ENCODE measurements at regions not wholly inside any gene's neighbourhood (a gene's known extent, or its start where the extent isn't known, plus 50 kb on each side); places are given as distances from the start of the nearest gene placed in this dataset.

GRCh38 chrX:20495575-20495974, 228.9 kb upstream of the RPS6KA3 start:
- no peaks in the 10 kb centered on the region for H3K79me2 ChIP-seq (ENCODE audit: insufficient read depth, low read length)
- no TSS peak for BruUV-seq (replicated peaks)
- ChIA-PET POLR2A (no interaction called here), RAD21 (ENCODE audit: low non-redundant PET in 1 of 2, low total read pairs in 2 of 2, uncharacterized antibody in 2 of 2, unreplicated experiment in 2 of 2) (no interaction called here), CTCF (no interaction called here)
- H3K4me3 ChIP-seq (replicated peaks in 1 of 2; ENCODE audit: low read depth in 1 of 2, low read length in 2 of 2), result no peak overlapping the region
- no peaks in the 10 kb centered on the region for H4K20me1 ChIP-seq (ENCODE audit: insufficient read depth)
- no peaks in the 10 kb centered on the region for H3K27me3 ChIP-seq (ENCODE audit: insufficient read depth, low read length)
- no peak for TF ChIP-seq CBX3 (IDR thresholded peaks at IDR 0.05; ENCODE audit: low read depth)
- TF ChIP-seq ELF1 (IDR thresholded peaks at IDR 0.05; ENCODE audit: borderline replicate concordance, low read depth), result no peak
- no peak for TF ChIP-seq EZH2 (IDR thresholded peaks at IDR 0.05)
- no peak for TF ChIP-seq SP1 (IDR thresholded peaks at IDR 0.05; ENCODE audit: low read depth)
- TF ChIP-seq FOSL1 (IDR thresholded peaks at IDR 0.05; ENCODE audit: low read depth), result no peak
- no peak for TF ChIP-seq YY1 (IDR thresholded peaks at IDR 0.05; ENCODE audit: extremely low read depth, insufficient replicate concordance, low read depth, low read length)
- no peak for TF ChIP-seq SRF (IDR thresholded peaks at IDR 0.05; ENCODE audit: low read depth)
- TF ChIP-seq, protein P1, sequence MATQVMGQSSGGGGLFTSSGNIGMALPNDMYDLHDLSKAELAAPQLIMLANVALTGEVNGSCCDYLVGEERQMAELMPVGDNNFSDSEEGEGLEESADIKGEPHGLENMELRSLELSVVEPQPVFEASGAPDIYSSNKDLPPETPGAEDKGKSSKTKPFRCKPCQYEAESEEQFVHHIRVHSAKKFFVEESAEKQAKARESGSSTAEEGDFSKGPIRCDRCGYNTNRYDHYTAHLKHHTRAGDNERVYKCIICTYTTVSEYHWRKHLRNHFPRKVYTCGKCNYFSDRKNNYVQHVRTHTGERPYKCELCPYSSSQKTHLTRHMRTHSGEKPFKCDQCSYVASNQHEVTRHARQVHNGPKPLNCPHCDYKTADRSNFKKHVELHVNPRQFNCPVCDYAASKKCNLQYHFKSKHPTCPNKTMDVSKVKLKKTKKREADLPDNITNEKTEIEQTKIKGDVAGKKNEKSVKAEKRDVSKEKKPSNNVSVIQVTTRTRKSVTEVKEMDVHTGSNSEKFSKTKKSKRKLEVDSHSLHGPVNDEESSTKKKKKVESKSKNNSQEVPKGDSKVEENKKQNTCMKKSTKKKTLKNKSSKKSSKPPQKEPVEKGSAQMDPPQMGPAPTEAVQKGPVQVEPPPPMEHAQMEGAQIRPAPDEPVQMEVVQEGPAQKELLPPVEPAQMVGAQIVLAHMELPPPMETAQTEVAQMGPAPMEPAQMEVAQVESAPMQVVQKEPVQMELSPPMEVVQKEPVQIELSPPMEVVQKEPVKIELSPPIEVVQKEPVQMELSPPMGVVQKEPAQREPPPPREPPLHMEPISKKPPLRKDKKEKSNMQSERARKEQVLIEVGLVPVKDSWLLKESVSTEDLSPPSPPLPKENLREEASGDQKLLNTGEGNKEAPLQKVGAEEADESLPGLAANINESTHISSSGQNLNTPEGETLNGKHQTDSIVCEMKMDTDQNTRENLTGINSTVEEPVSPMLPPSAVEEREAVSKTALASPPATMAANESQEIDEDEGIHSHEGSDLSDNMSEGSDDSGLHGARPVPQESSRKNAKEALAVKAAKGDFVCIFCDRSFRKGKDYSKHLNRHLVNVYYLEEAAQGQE (IDR thresholded peaks at IDR 0.05; ENCODE audit: low read depth), result no peak
- TF ChIP-seq POLR2A (IDR thresholded peaks at IDR 0.05; ENCODE audit: borderline replicate concordance, extremely low read depth, insufficient read depth, insufficient read length), result no peak
- H3K27ac ChIP-seq (ENCODE audit: low read depth, low read length), result no peak overlapping the region
- H3K4me2 ChIP-seq (ENCODE audit: low read length), result no peak overlapping the region
- no peak overlapping the region for H3K9ac ChIP-seq (ENCODE audit: low read length)
- H3K4me1 ChIP-seq (ENCODE audit: control insufficient read depth in 1 of 2, insufficient read depth in 2 of 2, low read length in 2 of 2), result no peaks in the 10 kb centered on the region
- ATAC-seq (no peak), DNase-seq (ENCODE audit: low read depth, low spot score) (no peak)
- no peak overlapping the region for H2AFZ ChIP-seq (ENCODE audit: low read depth, low read length, poor library complexity, severe bottlenecking)
- no peaks in the 10 kb centered on the region for H3K36me3 ChIP-seq (ENCODE audit: control insufficient read depth in 1 of 2, insufficient read depth in 2 of 2, low read length in 2 of 2)
- intact Hi-C loops (cut with micrococcal nuclease), result no loop called here
- H3K9me3 ChIP-seq (ENCODE audit: control insufficient read depth in 1 of 2, insufficient read depth in 1 of 2, low read depth in 1 of 2, low read length in 2 of 2), result no peaks in the 10 kb centered on the region
- H3K9me2 ChIP-seq (ENCODE audit: insufficient read depth), result no peaks in the 10 kb centered on the region
